ENCODE measurements at regions not wholly inside any gene's neighbourhood (a gene's known extent, or its start where the extent isn't known, plus 50 kb on each side); places are given as distances from the start of the nearest gene placed in this dataset.
A peak's percentile ranks its signal among the peaks of the same experiment; 100 is the strongest.

DNA sequence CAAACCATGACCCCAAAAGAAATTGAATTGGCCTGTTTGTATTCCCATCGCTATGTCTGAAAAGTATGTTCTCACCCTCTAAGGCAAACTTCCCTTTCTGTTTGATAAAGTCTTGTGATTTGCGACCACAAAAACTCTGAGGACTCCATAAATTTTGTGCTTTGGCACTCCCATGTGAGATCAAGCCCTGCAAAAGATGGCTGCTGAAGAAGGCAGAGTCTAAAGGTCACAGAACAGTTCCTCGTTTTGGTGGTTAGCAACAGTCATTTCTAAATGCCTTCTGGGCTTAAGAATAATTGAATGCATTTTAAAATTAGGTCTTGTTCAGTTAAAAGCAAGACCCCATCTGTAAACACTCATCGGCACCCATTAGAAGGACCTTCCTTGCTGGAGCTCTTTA lies 441.6 kb downstream of the OMA1 start:
- no peaks in the 10 kb centered on the region for H3K9me3 Mint-ChIP-seq
- no peak overlapping the region for H3K27ac Mint-ChIP-seq
- ATAC-seq (no peak), DNase-seq (ENCODE audit: low spot score in 2 of 2) (no peak)
- H3K36me3 Mint-ChIP-seq = no peaks in the 10 kb centered on the region

DNA sequence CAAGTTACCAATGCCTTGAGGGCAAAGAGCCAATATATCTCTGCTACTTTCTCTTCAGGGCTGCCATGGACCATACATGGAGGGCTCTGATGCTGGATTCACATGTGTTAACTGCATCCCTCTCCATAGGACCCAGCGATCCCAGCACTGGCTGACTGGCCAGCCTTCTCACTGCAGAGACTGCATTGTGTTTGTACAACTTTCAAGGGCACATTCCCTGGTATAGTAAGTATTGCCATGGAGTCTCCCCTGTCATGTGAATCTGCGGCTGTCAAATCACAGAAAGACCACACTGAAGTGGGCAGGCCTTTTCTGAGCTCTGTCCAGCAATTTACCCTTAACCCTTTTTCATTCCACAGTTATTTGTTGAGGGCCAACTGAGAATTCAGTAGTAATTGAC lies 449.8 kb downstream of the OMA1 start:
- H3K36me3 Mint-ChIP-seq = no peaks in the 10 kb centered on the region
- ATAC-seq = no peak
- no peak overlapping the region for H3K27ac Mint-ChIP-seq
- no peak for DNase-seq (ENCODE audit: low spot score in 2 of 2)
- no peaks in the 10 kb centered on the region for H3K9me3 Mint-ChIP-seq

DNA sequence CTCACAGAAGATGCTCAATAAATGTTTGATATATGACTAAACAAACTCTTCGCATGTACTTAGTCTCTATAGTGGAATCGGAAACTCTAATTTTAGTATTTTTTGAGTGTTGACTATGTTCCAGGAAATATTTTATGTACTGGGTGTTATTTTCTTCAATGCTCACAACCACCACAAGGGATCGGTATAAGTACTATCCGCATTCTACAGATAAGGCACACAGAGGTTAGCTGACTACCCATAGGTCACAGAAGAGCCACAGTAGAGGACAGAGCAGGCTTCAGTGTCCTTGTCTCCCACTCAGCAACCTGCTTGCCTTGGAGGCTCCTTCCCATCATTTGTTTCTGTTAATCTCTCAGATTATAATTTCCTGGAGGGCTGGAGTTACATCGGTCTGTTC lies 451.3 kb downstream of the OMA1 start:
- no peak overlapping the region for H3K27ac Mint-ChIP-seq
- no peaks in the 10 kb centered on the region for H3K9me3 Mint-ChIP-seq
- ATAC-seq (no peak), DNase-seq (ENCODE audit: low spot score in 2 of 2) (no peak)
- no peaks in the 10 kb centered on the region for H3K36me3 Mint-ChIP-seq

DNA sequence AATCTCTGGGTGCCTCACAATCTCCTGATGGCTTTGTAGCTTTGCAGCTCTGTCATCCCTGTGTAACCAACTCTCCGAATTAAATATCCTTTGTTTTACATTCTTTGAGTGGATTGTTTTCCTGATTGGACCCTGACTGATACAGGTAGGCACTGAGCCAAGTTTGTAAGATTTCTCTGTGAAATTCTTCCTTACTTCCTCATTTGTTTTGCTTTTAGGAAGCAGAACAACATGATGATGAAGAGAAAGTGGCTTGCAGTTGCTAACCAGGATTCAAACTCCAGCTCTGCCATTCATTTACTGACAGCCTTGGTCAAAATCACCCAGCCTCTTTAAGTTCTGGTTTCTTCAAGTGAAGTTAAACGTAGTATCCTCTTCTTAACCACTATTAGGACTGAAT lies 452.3 kb downstream of the OMA1 start:
- ATAC-seq (no peak), DNase-seq (ENCODE audit: low spot score in 2 of 2) (no peak)
- H3K9me3 Mint-ChIP-seq = no peaks in the 10 kb centered on the region
- no peaks in the 10 kb centered on the region for H3K36me3 Mint-ChIP-seq
- no peak overlapping the region for H3K27ac Mint-ChIP-seq

DNA sequence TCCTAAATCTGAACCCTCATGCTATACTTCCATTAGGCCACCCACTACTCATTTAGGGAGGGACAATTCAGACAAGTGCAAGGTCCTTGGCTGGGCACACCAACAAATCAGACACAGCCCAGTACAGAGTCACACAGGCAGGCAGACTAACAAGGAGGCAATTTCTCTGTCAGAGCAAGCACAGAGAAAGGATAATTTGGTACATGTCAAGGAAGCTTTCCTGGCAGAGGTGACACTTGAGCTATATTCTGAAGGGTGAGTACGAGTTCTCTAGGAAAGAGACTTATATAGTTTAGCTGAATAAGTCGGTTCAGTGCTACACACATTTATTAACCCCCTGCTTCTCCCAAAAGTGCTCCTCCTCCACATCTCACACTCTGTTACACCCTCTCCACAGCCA lies 455.9 kb downstream of the OMA1 start:
- Mint-ChIP-seq H3K9me3 (no peaks in the 10 kb centered on the region), H3K36me3 (no peaks in the 10 kb centered on the region), H3K27ac (no peak overlapping the region)
- ATAC-seq (no peak), DNase-seq (ENCODE audit: low spot score in 2 of 2) (no peak)

DNA sequence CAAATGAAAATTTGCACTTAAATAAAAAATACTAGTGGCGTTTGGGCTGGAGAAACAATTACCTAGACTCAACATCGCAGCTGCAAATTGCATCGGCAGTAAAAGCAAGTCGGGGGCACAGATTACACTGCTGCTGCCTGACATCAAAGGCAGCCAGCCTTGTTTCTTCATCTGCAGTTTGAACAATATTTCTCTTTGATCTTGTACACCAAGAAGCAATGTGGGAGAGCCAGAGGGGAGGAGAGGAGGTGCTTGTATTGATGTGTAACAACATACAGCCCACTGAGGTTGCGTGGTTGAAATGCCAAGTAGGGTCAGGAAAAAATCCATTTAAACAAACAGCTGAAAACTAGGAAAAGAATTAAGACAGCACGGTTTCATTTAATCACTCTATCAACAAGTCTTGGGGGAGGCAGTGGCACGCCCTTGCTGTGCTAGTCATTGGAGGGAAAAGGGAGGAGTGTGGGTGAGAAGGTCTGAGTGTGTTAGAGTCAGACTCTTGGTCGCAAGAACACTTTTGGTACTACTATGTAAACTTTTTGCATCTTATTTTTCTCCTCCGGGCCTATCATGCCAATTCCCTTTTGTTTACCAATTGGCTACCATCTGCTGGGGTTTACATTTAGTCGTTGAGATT lies 456.5 kb downstream of the OMA1 start:
- DNase-seq (ENCODE audit: low spot score in 2 of 2) (no peak), ATAC-seq (no peak)
- H3K36me3 Mint-ChIP-seq = no peaks in the 10 kb centered on the region
- H3K9me3 Mint-ChIP-seq = no peaks in the 10 kb centered on the region
- H3K27ac Mint-ChIP-seq = no peak overlapping the region

DNA sequence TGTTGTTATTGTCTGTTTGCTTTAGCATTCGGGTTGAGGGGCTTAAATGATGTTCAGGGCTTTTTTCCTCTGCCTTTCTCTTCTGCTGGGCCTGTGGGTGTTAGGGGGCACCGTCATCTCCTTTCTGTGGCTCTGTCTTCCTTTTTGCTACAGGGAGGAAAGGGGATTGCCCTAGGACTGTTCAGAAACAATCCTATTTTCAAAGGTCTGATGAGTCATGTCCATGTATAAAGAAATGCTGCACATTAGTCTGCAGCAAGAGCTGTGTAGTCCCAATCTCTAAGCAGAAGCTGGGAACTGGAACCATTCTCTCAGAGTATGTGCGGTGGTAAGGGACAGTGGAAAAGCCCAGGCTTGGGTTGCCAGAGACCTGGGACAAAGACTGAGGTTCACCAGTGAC lies 462.3 kb downstream of the OMA1 start:
- DNase-seq (ENCODE audit: low spot score in 2 of 2) = no peak
- Mint-ChIP-seq H3K9me3 (no peaks in the 10 kb centered on the region), H3K36me3 (no peaks in the 10 kb centered on the region), H3K27ac (no peak overlapping the region)
- ATAC-seq = no peak

DNA sequence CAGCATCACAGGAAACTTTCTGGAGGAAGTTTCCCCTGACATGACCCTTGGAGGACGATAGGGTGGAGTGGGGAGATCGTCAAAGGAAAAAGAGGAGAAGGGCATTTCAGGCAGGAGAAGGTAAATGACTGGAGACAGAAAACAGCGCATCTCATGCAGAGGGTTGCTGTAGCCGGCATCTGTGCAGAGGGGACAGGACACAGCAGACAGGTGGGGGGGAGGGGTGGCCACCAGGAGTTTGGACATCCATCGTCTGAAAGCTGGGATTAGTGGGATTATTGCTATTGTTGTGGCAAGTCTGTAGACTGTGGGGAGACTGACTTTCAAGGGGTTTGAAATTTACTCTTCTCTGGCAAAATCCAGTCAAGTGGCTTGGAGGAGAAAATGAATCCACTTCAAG lies 463.9 kb downstream of the OMA1 start:
- DNase-seq (ENCODE audit: low spot score in 2 of 2) = no peak
- no peaks in the 10 kb centered on the region for H3K36me3 Mint-ChIP-seq
- peaks cover 0 to 2% of the 10 kb centered on the region in 2 donors for H3K9me3 Mint-ChIP-seq
- no peak for ATAC-seq
- H3K27ac Mint-ChIP-seq = no peak overlapping the region

DNA sequence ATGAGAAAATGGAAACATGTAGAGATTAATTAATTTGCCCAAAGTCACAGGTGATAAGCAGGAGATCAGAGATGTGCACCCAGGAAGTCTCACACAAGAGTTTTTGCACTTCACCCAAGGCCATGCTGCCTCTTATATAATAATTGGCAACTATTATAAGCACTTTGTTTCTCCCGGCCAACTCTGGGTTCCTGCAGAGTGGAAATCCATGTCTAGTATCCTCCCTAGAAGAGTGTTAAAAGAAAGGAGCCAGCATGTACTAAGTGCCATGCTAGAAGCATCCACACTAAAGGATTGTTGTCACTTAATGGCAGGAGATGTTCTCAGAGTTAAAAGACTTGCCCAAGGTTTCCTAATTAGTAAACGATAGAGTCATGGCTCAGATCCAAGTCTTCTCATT lies 470.3 kb downstream of the OMA1 start:
- peaks cover 0 to 2% of the 10 kb centered on the region in 2 donors for H3K9me3 Mint-ChIP-seq

DNA sequence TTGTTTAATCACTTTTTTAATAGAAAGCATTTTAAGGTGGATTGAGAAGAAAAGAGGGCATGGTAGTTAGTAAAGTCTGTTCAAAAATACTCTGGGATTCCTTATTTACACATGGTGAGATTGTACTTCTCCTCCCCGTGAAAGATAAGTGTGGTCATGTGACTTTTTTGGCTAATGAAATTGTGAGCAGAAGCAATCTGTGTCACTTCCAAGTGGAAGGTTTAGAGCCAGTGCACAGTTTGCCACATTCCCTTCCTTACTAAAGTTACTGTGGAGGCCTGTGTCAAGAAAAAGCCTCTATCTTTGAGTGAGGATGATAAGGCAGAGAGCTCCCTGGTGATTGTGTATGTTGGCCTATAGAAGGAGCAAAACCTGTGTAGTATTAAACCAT lies 471.3 kb downstream of the OMA1 start:
- DNase-seq (ENCODE audit: low spot score in 2 of 2) (no peak), ATAC-seq (no peak)
- Mint-ChIP-seq H3K36me3 (no peaks in the 10 kb centered on the region), H3K27ac (no peak overlapping the region), H3K9me3 (peaks cover 0 to 2% of the 10 kb centered on the region in 2 donors)

More for the DNA sequence above, 470.3 kb downstream of the OMA1 start:
- H3K27ac Mint-ChIP-seq = no peak overlapping the region
- DNase-seq (ENCODE audit: low spot score in 2 of 2) (no peak), ATAC-seq (no peak)
- no peaks in the 10 kb centered on the region for H3K36me3 Mint-ChIP-seq

DNA sequence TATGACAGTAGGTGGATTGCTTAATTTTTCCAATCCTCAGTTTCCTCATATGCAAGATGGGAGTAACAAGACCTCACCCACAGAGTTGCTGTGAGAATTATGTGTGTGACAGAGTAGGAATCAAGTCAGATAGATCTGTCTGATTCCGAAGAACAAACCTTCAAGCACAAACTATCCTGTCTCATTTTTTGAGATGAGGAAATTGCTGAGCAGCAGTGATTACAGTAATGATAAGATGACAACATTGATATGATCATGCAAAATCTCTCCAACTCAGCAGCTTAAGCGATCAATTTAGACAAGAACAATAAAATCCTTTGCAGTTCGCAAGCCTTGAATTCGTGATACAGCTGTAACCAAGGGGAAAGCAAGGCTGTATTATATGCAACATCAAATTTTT lies 474.1 kb downstream of the OMA1 start:
- ATAC-seq = no peak

DNA sequence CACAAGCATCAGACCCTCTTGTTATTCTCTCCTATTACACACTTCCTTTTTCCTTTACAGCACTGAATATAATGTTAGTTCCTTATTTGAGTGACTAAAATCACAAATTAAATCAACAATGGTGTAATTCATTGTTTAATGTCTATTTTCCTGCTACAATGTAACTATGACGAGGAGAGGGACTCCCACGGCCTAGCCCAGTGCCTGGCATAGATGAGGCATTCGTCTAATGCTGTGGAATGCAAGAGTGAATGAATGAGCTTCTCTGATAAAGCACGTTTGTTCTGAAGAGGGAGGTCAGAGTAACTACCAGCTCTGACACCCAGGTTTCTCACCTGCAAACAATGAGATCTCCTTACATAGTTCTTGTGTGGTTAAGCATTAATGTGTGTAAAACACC lies 479.4 kb downstream of the OMA1 start:
- no peaks in the 10 kb centered on the region for H3K36me3 Mint-ChIP-seq
- no peak for ATAC-seq
- DNase-seq (ENCODE audit: low spot score in 2 of 2) = no peak
- no peak overlapping the region for H3K27ac Mint-ChIP-seq
- H3K9me3 Mint-ChIP-seq = no peaks in the 10 kb centered on the region

More for the DNA sequence above, 474.1 kb downstream of the OMA1 start:
- Mint-ChIP-seq H3K36me3 (no peaks in the 10 kb centered on the region), H3K9me3 (no peaks in the 10 kb centered on the region), H3K27ac (no peak overlapping the region)
- DNase-seq (ENCODE audit: low spot score in 2 of 2) = no peak

DNA sequence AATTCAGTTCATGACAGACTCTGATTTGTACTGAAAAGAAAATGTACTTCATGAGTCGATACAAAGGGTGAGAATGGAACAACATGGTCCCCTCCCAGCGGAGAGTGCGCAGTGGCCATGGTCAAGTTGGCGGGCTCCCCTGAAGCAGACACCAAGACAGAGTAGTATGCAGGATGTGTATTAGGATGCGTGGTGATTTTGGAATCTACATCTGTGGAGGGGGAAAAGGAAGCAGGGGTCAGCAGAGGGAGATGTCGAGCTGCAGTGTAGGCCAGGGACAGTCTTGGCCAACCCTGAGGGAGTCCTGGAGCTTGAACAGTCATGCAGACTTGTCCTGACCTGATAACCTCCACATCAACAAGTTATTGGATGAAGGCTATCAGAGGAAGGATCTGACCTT lies 481.0 kb downstream of the OMA1 start:
- H3K36me3 Mint-ChIP-seq = no peaks in the 10 kb centered on the region
- no peak for ATAC-seq
- H3K27ac Mint-ChIP-seq = no peak overlapping the region
- no peaks in the 10 kb centered on the region for H3K9me3 Mint-ChIP-seq
- no peak for DNase-seq (ENCODE audit: low spot score in 2 of 2)

DNA sequence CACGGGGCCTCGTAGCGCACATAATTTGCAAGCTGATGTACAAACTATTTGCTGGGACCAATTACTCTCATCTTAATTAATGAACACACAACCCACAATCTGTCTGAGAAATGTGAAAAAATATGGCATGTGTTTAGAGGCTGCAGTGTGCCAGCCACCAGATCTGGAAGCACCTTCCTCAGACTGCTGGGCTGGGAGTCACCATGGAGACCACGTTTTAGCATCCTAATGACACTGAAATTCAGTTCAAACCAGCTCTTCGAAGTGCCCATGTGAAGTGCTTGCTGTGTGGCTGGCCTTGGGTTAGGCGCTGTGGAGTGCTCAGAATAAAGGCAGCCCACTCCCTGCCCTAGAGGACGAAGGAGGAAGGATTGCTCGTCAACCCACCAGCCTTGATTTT lies 482.4 kb downstream of the OMA1 start:
- Mint-ChIP-seq H3K36me3 (no peaks in the 10 kb centered on the region), H3K27ac (no peak overlapping the region), H3K9me3 (no peaks in the 10 kb centered on the region)
- ATAC-seq = no peak
- DNase-seq (ENCODE audit: low spot score in 2 of 2) = no peak

DNA sequence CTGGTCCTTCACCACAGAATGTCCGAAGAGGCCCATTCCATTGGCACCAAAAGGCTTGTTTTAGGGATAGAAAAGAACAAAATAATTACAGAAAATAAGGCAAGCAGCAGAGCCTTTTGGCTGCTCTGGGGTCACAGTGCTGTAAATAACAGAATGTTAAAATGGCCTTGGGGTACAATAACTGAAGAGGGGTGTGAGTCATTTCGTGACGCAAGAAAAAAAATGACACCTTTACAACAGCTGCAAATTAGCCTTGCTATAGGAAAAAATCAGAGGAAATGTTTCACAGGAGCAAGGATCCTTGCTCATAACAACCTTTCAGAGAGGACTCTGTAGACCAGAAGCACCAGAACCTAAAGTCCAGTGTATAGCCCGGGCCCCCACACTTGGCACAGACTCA lies 483.4 kb downstream of the OMA1 start:
- no peak for ATAC-seq
- no peak for DNase-seq (ENCODE audit: low spot score in 2 of 2)
- no peaks in the 10 kb centered on the region for H3K36me3 Mint-ChIP-seq
- H3K9me3 Mint-ChIP-seq = no peaks in the 10 kb centered on the region
- peak overlapping the region in 1 of 2 donors; percentile 44 for H3K27ac Mint-ChIP-seq

DNA sequence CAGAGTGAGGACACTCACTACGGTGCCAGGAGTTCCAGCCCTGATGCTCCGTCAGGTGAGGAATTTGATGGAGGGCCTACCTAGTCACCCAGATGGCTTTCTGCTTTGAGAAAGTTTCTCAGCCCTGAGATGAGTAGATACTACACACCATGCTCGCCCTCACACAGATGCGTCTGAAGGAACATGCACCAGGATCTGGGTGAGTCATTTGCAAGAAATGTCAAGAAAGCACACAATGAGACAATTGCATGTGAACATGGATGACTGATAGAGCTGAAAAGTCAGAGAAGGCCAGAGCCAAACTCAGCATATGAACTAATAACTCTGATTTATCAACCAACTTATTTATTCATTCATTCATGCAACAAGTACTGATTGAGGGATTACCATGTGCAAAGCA lies 483.9 kb downstream of the OMA1 start:
- H3K9me3 Mint-ChIP-seq = no peaks in the 10 kb centered on the region
- H3K27ac Mint-ChIP-seq = no peak overlapping the region
- DNase-seq (ENCODE audit: low spot score in 2 of 2) (no peak), ATAC-seq (no peak)
- no peaks in the 10 kb centered on the region for H3K36me3 Mint-ChIP-seq

DNA sequence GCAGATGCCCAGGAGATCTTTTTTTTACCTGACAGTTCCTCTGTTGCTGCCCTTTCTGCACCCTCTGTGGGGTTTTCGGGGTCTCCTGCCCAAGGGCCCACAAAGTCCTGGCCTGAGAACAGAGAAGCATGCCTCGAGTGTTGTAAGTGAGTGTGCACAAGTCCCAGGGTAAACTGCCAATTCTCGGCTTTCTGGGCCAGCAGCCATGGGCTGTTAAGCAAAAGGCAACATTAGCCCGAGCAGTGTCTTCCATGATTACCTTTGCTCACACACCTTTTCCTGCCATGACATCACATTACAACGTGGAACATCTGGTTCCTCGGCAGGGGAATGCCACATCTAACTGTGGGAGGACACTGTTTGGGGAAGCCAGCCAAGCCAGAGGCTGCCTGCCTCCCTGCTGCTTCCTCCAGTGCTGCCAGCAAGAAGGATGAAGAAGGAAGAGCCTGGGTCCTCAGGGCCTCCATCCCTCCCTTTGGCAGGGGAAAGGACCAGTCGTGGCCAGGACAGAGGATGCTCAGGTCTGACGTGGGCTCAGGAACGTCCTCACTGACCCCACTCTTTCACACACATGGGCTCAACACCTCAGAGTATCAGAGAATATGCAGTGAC lies 485.9 kb downstream of the OMA1 start:
- H3K27ac Mint-ChIP-seq = no peak overlapping the region
- DNase-seq (ENCODE audit: low spot score in 2 of 2) (no peak), ATAC-seq (no peak)
- H3K9me3 Mint-ChIP-seq = peaks cover 0 to 4% of the 10 kb centered on the region in 2 donors
- H3K36me3 Mint-ChIP-seq = no peaks in the 10 kb centered on the region

DNA sequence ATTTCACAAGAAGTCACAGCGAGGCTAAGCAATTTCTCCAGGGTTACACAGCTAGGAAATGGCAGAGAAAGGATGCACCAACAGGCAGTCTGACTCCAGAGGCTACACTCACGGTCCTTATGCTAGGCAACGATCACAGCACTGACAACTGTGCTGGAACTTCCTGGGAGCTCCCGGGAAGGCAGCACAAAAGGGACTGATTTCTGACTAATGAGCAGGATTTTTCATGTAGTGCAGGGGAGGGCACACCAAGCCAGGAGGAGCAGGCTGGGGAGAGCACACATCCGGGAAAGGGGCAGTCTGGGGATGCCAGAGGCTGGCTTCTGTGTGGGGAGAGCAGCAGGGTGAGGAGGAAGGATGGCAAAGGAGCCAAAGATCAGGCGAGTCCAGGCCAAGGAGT lies 486.7 kb downstream of the OMA1 start:
- Mint-ChIP-seq H3K9me3 (peaks cover 3 to 4% of the 10 kb centered on the region in 2 donors), H3K27ac (no peak overlapping the region), H3K36me3 (no peaks in the 10 kb centered on the region)
- ATAC-seq (no peak), DNase-seq (ENCODE audit: low spot score in 2 of 2) (no peak)

All from activated naive CD4-positive, alpha-beta T cell treated with anti-CD3 and anti-CD28 coated beads, Interleukin-2, amount 50 U/mL, for 72 hours (primary cell).